ENCODE measurements at regions not wholly inside any gene's neighbourhood (a gene's known extent, or its start where the extent isn't known, plus 50 kb on each side); places are given as distances from the start of the nearest gene placed in this dataset.

- TF ChIP-seq CTCF (IDR thresholded peaks at IDR 0.05 in 4 of 5, conservative IDR thresholded peaks at IDR 0.05 in 1 of 5) (no peak), POLR2A (IDR thresholded peaks at IDR 0.05) (no peak)
These were observed 465.0 kb upstream of the HSF2 start for GRCh38 chr6:121934451-121934850.
